H1 (cell line): ENCODE measurements at regions not wholly inside any gene's neighbourhood (a gene's known extent, or its start where the extent isn't known, plus 50 kb on each side); places are given as distances from the start of the nearest gene placed in this dataset.

ENCODE experiments used
- CTCF ChIA-PET: fragments of 300-600 bp; sonication (Branson Sonifier 250); formaldehyde crosslinking; loops from one replicate; lab custom pipeline; 2021; ENCODE audit not compliant: partially characterized antibody; lab: Charles Lee
- POLR2A ChIA-PET: fragments of 300-600 bp; sonication (Branson Sonifier 250); formaldehyde crosslinking; loops from one replicate; lab custom pipeline; 2021; ENCODE audit warnings: inconsistent platforms; ENCODE audit not compliant: partially characterized antibody; lab: Charles Lee
- DNase-seq, 2 experiments: peaks; one replicate each; pipeline versions ENCODE4 v3.0.0 to v3.0.0-alpha.2; 2010 to 2022; ENCODE audit warnings: low spot score in 2 of 2, low read depth in 1 of 2, mixed read lengths in 1 of 2
- FAIRE-seq: peaks from 2 replicates; lab custom pipeline; 2011; peaks lifted over from hg19 to GRCh38; lab: Jason Lieb, UNC
- H2AFZ ChIP-seq: 2 replicates; pipeline ENCODE4 v1.8.1; 2012; ENCODE audit warnings: low read length, inconsistent platforms
- H2AK5ac ChIP-seq: 2 replicates; pipeline ENCODE4 v1.6.1; 2013; ENCODE audit warnings: low read depth, low read length
- H2BK120ac ChIP-seq: replicated peaks from 2 replicates; pipeline ENCODE3; 2013; ENCODE audit warnings: low read depth, low read length, inconsistent platforms
- H2BK12ac ChIP-seq: 2 replicates; pipeline ENCODE4 v1.6.1; 2013; ENCODE audit warnings: low read depth, low read length
- H2BK15ac ChIP-seq: 2 replicates; pipeline ENCODE4 v1.6.1; 2013; ENCODE audit warnings: low read length
- H2BK20ac ChIP-seq: 2 replicates; pipeline ENCODE4 v1.6.1; 2013; ENCODE audit warnings: low read length
- H2BK5ac ChIP-seq: 2 replicates; pipeline ENCODE4 v1.6.1; 2013; ENCODE audit warnings: low read depth, low read length
- H3K14ac ChIP-seq: 2 replicates; pipeline ENCODE4 v1.6.1; 2013; ENCODE audit warnings: inconsistent platforms; ENCODE audit not compliant: insufficient read length
- H3K18ac ChIP-seq: 2 replicates; pipeline ENCODE4 v1.6.1; 2013; ENCODE audit warnings: low read length; ENCODE audit errors: extremely low read depth
- H3K23ac ChIP-seq: 2 replicates; pipeline ENCODE4 v1.6.1; 2013; ENCODE audit warnings: inconsistent platforms; ENCODE audit not compliant: insufficient read length
- H3K23me2 ChIP-seq: 2 replicates; pipeline ENCODE4 v1.6.1; 2013; ENCODE audit warnings: low read depth, low read length
- H3K27ac ChIP-seq: 2 replicates; pipeline ENCODE4 v1.6.1; 2011; ENCODE audit warnings: low read depth, low read length, inconsistent platforms
- H3K27me3 ChIP-seq, 4 experiments: replicated peaks in 1 of 4; 1 replicate in 1 of 4; 2 replicates in 3 of 4; pipeline versions ENCODE4 v1.6.1 to v1.8.1; 2011 to 2013; ENCODE audit warnings: low read length in 3 of 4, mild to moderate bottlenecking in 3 of 4, inconsistent platforms in 2 of 4, mixed read lengths in 2 of 4, moderate library complexity in 1 of 4; ENCODE audit not compliant: control insufficient read depth in 3 of 4, insufficient read depth in 3 of 4; ENCODE audit errors: extremely low read depth in 1 of 4
- H3K36me3 ChIP-seq, 4 experiments: 2 replicates each; pipeline versions ENCODE4 v1.6.1 to v1.8.1; 2011 to 2013; ENCODE audit warnings: mild to moderate bottlenecking in 4 of 4, low read length in 3 of 4, moderate library complexity in 2 of 4, control low read depth in 1 of 4, inconsistent platforms in 1 of 4; ENCODE audit not compliant: insufficient read depth in 4 of 4, control insufficient read depth in 2 of 4
- H3K4ac ChIP-seq: replicated peaks from 2 replicates; pipeline ENCODE3; 2013; ENCODE audit warnings: low read length, low read depth, mixed read lengths, inconsistent platforms; ENCODE audit not compliant: insufficient read length
- H3K4me1 ChIP-seq, 4 experiments: replicated peaks in 1 of 4; 1 replicate in 1 of 4; 2 replicates in 3 of 4; pipeline versions ENCODE4 v1.6.1 to v1.8.1; 2011 to 2013; ENCODE audit warnings: low read length in 3 of 4, inconsistent platforms in 2 of 4, mixed read lengths in 1 of 4; ENCODE audit not compliant: insufficient read depth in 4 of 4, control insufficient read depth in 3 of 4
- H3K4me2 ChIP-seq, 2 experiments: 2 replicates each; pipeline versions ENCODE4 v1.6.1 to v1.8.1; 2011 to 2013; ENCODE audit warnings: low read depth in 2 of 2, low read length in 2 of 2, control low read depth in 1 of 2, inconsistent platforms in 1 of 2, mild to moderate bottlenecking in 1 of 2; ENCODE audit not compliant: insufficient read depth in 1 of 2
- H3K4me3 ChIP-seq, 4 experiments: fragments of 200-600, 300-600 bp in 1 of 4; sonication (generic), shearing (Covaris generic), sonication (Bioruptor Twin) in 1 of 4; 2 replicates each; pipeline versions ENCODE4 v1.5.1 to v1.8.1; 2011 to 2016; ENCODE audit warnings: low read length in 4 of 4, low read depth in 3 of 4, control low read depth in 2 of 4, inconsistent platforms in 2 of 4, mild to moderate bottlenecking in 2 of 4, mixed read lengths in 1 of 4, moderate library complexity in 1 of 4; ENCODE audit not compliant: insufficient read depth in 2 of 4; ENCODE audit errors: extremely low read depth in 1 of 4
- H3K56ac ChIP-seq: replicated peaks from 2 replicates; pipeline ENCODE3; 2013; ENCODE audit warnings: low read depth, mild to moderate bottlenecking, mixed read lengths, low read length, inconsistent platforms; ENCODE audit not compliant: insufficient read length
- H3K79me1 ChIP-seq: 2 replicates; pipeline ENCODE4 v1.6.1; 2013; ENCODE audit warnings: low read depth, low read length, control low read depth
- H3K79me2 ChIP-seq, 2 experiments: 2 replicates each; pipeline versions ENCODE4 v1.6.1 to v1.8.1; 2012 to 2013; ENCODE audit warnings: low read length in 2 of 2, mild to moderate bottlenecking in 2 of 2, inconsistent platforms in 1 of 2; ENCODE audit not compliant: insufficient read depth in 2 of 2, control insufficient read depth in 1 of 2
- H3K9ac ChIP-seq, 4 experiments: replicated peaks in 1 of 4; 1 replicate in 1 of 4; 2 replicates in 3 of 4; pipeline versions ENCODE4 v1.6.1 to v1.8.1; 2011 to 2013; ENCODE audit warnings: low read depth in 3 of 4, low read length in 3 of 4, control low read depth in 2 of 4, mild to moderate bottlenecking in 2 of 4, moderate library complexity in 2 of 4, inconsistent platforms in 1 of 4; ENCODE audit errors: extremely low read depth in 1 of 4
- H3K9me3 ChIP-seq, 2 experiments: 2 replicates each; pipeline versions ENCODE4 v1.6.1 to v1.8.1; 2012 to 2013; ENCODE audit warnings: mild to moderate bottlenecking in 2 of 2, moderate library complexity in 2 of 2, control low read depth in 1 of 2, inconsistent platforms in 1 of 2, low read depth in 1 of 2, low read length in 1 of 2, mixed read lengths in 1 of 2; ENCODE audit not compliant: insufficient read depth in 2 of 2
- H4K20me1 ChIP-seq, 2 experiments: replicated peaks in 1 of 2; 2 replicates each; pipeline versions ENCODE3 to v1.8.1; 2011 to 2013; ENCODE audit warnings: inconsistent platforms in 2 of 2, low read length in 2 of 2, mild to moderate bottlenecking in 1 of 2; ENCODE audit not compliant: insufficient read depth in 2 of 2, control insufficient read depth in 1 of 2
- H4K5ac ChIP-seq: 2 replicates; pipeline ENCODE4 v1.6.1; 2013; ENCODE audit warnings: low read length, low read depth, mixed read lengths, inconsistent platforms; ENCODE audit not compliant: insufficient read length
- H4K8ac ChIP-seq: 2 replicates; pipeline ENCODE4 v1.8.0; 2013; ENCODE audit warnings: mild to moderate bottlenecking, moderate library complexity, low read length, inconsistent platforms; ENCODE audit not compliant: insufficient read depth; ENCODE audit errors: extremely low read depth
- H4K91ac ChIP-seq: replicated peaks from 2 replicates; pipeline ENCODE3; 2013; ENCODE audit warnings: low read length, mixed read lengths, inconsistent platforms; ENCODE audit not compliant: insufficient read length
- CBX5 ChIP-seq: fragments of 300-800, 300-1000 bp; sonication (generic); IDR thresholded peaks from 2 replicates; pipeline ENCODE4 v1.7.1; 2016; ENCODE audit warnings: antibody characterized with exemption, low read length, low read depth
- E2F6 ChIP-seq: IDR thresholded peaks from 2 replicates; pipeline ENCODE4 v1.6.1; 2012; ENCODE audit warnings: inconsistent platforms
- GABPA ChIP-seq: IDR thresholded peaks from 2 replicates; pipeline ENCODE4 v1.6.1; 2011; ENCODE audit warnings: mild to moderate bottlenecking, low read length, moderate library complexity, borderline replicate concordance; ENCODE audit not compliant: insufficient read depth
- HDAC6 ChIP-seq: IDR thresholded peaks from one replicate; pipeline ENCODE4 v1.7.1; 2012; ENCODE audit warnings: low read depth, mild to moderate bottlenecking, inconsistent platforms, low read length, moderate library complexity
- MAFK ChIP-seq: IDR thresholded peaks from 2 replicates; pipeline ENCODE4 v1.6.1; 2012; ENCODE audit warnings: low read depth, mild to moderate bottlenecking, improper control_type of control experiment, low read length
- NRF1 ChIP-seq: IDR thresholded peaks from 2 replicates; pipeline ENCODE4 v1.6.1; 2011; ENCODE audit warnings: mild to moderate bottlenecking, low read depth, low read length, improper control_type of control experiment
- POLR2A ChIP-seq, 2 experiments: IDR thresholded peaks; 1 replicate in 1 of 2; 2 replicates in 1 of 2; pipeline ENCODE4 v1.6.1; 2011; ENCODE audit warnings: low read depth in 2 of 2, low read length in 2 of 2, mild to moderate bottlenecking in 2 of 2; ENCODE audit errors: control extremely low read depth in 1 of 2
- SP2 ChIP-seq: IDR thresholded peaks from 2 replicates; pipeline ENCODE4 v1.6.1; 2012; ENCODE audit warnings: mild to moderate bottlenecking, low read length, inconsistent platforms
- TAF7 ChIP-seq: optimal IDR thresholded peaks from 2 replicates; pipeline ENCODE3; 2011; ENCODE audit warnings: low read depth, mild to moderate bottlenecking, inconsistent platforms, low read length, moderate library complexity, borderline replicate concordance
- WGBS, 2 experiments: shearing (Covaris generic) in 1 of 2; methylation state at CpG; one replicate each; pipeline versions ENCODE4 v1.1.6 to v1.1.7; 2013 to 2015; ENCODE audit warnings: low lambda C conversion rate in 2 of 2, mixed read lengths in 2 of 2, inconsistent platforms in 1 of 2, low coverage in 1 of 2, missing lambda C conversion rate in 1 of 2; ENCODE audit not compliant: insufficient replicate concordance in 2 of 2, insufficient coverage in 1 of 2, insufficient read length in 1 of 2; ENCODE audit errors: extremely low coverage in 1 of 2, missing lambda C conversion rate in 1 of 2; 5-methylcytosine and 5-hydroxymethylcytosine counted together

- CTCF ChIA-PET: interaction anchor here (0.7 to 1.5 kb wide), 3 partner anchors 10 to 59 kb away, joined by 3 to 5 read pairs (median 4); no protein-coding TSS in a partner anchor
- 96% methylated on average over 5 of the region's 5 CpGs; no CpG with 5 or more reads in 1 of the 2 experiments for WGBS, 2 experiments
- H3K14ac ChIP-seq: no peak overlapping the region
Observed at GRCh38 chr2:109679626-109680025, 65.5 kb downstream of the SOWAHC start.

More at GRCh38 chr2:109679626-109680025, 65.5 kb downstream of the SOWAHC start:
- POLR2A ChIA-PET: no interaction called here
- Histone ChIP-seq H2BK20ac (no peak overlapping the region), H2BK12ac (no peak overlapping the region), H3K23me2 (no peaks in the 10 kb centered on the region), H3K9ac (no peak overlapping the region), H3K36me3 (no peaks in the 10 kb centered on the region), H3K79me2 (no peaks in the 10 kb centered on the region), H2AK5ac (no peak overlapping the region), H3K4me3 (no peak overlapping the region), H4K91ac (no peak overlapping the region), H3K27me3 (no peaks in the 10 kb centered on the region), H3K56ac (no peak overlapping the region), H3K4me2 (no peak overlapping the region), H2AFZ (no peak overlapping the region), H4K20me1 (no peaks in the 10 kb centered on the region), H3K4ac (no peak overlapping the region), H3K4me1 (no peaks in the 10 kb centered on the region), H3K23ac (no peak overlapping the region), H3K18ac (no peak overlapping the region), H4K5ac (no peak overlapping the region), H3K9me3 (no peaks in the 10 kb centered on the region), H2BK120ac (no peak overlapping the region), H3K79me1 (no peaks in the 10 kb centered on the region), H3K27ac (no peak overlapping the region), H2BK5ac (no peak overlapping the region), H4K8ac (no peak overlapping the region), H2BK15ac (no peak overlapping the region)
- FAIRE-seq (no peak), DNase-seq (no peak)
- TF ChIP-seq NRF1 (no peak), CBX5 (no peak), POLR2A (IDR thresholded peaks at IDR 0.05; ENCODE audit: control extremely low read depth in 1 of 2, low read depth in 2 of 2, low read length in 2 of 2) (no peak), GABPA (no peak), TAF7 (no peak), MAFK (no peak), HDAC6 (no peak), E2F6 (no peak), SP2 (no peak)
